ENCODE measurements at regions not wholly inside any gene's neighbourhood (a gene's known extent, or its start where the extent isn't known, plus 50 kb on each side); places are given as distances from the start of the nearest gene placed in this dataset.

GRCh38 chr4:116913451-116913850, 171.9 kb downstream of the TRAM1L1 start:
- TF ChIP-seq EZH2 (IDR thresholded peaks at IDR 0.05; ENCODE audit: borderline replicate concordance, low read length) (no peak), CTCF (conservative IDR thresholded peaks at IDR 0.05 in 1 of 2, IDR thresholded peaks at IDR 0.05 in 1 of 2; ENCODE audit: extremely low read depth in 1 of 2, insufficient read depth in 1 of 2, low read depth in 1 of 2, low read length in 2 of 2) (no peak)

All from mammary epithelial cell (primary cell).